ENCODE measurements at regions not wholly inside any gene's neighbourhood (a gene's known extent, or its start where the extent isn't known, plus 50 kb on each side); places are given as distances from the start of the nearest gene placed in this dataset.

DNA sequence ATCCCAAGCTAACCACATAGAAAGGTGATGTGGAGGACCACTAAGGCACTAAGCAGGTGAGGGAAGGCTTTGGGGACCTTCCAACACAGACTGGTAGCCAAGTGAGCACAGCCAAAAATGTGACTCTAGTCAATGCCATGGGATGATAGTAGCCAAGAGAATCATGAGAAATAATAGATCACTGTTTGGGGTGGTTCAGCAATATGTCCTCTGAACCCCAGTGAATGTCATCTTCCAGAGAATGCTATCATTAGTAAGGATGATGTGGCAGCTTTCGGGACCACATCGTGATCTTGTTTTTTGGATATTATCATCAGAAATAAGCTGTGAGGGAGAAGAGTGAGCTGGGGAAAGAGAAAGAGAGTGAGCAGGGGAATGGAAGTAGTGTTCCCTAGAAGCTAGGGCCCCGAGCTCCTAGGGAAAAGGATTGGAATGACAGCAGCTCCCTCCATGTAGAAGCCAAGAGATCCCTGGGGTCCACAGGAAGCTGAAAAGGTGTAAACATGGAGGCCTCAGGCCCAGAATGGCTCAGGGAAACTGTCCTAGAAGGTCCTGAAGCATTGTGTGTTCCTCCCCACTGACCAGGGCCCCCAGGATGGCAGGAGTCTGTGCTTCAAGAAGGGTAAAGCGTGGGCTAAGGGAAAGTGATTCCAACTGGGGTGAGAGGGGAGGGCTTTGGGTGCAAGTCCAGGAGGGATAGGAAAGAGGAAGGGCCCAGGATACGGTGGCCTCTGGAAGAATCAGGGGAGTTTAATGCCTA is 56.6 kb upstream of the KLF13 start:
- intact Hi-C loops (cut with DNase I), result no loop called here
- DNase-seq, result peak; percentile 25
- H3K27ac ChIP-seq, result no peak overlapping the region
- H3K4me1 ChIP-seq, result peaks cover 0 to 6% (median under 1%) of the 10 kb centered on the region in 4 donors
- no peaks in the 10 kb centered on the region for H3K27me3 ChIP-seq
- WGBS, 2 donors, result 95 to 97% methylated on average over 5 of the region's 5 CpGs
- TF ChIP-seq POLR2A (IDR thresholded peaks at IDR 0.05), result no peak
- TF ChIP-seq POLR2AphosphoS5 (IDR thresholded peaks at IDR 0.05), result no peak
- no peak for TF ChIP-seq EP300 (IDR thresholded peaks at IDR 0.05)
- TF ChIP-seq, protein P1, sequence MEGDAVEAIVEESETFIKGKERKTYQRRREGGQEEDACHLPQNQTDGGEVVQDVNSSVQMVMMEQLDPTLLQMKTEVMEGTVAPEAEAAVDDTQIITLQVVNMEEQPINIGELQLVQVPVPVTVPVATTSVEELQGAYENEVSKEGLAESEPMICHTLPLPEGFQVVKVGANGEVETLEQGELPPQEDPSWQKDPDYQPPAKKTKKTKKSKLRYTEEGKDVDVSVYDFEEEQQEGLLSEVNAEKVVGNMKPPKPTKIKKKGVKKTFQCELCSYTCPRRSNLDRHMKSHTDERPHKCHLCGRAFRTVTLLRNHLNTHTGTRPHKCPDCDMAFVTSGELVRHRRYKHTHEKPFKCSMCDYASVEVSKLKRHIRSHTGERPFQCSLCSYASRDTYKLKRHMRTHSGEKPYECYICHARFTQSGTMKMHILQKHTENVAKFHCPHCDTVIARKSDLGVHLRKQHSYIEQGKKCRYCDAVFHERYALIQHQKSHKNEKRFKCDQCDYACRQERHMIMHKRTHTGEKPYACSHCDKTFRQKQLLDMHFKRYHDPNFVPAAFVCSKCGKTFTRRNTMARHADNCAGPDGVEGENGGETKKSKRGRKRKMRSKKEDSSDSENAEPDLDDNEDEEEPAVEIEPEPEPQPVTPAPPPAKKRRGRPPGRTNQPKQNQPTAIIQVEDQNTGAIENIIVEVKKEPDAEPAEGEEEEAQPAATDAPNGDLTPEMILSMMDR (IDR thresholded peaks at IDR 0.05), result no peak
- H3K36me3 ChIP-seq, result no peaks in the 10 kb centered on the region
- no peak overlapping the region for H3K4me3 ChIP-seq
- H3K9me3 ChIP-seq, result no peaks in the 10 kb centered on the region

DNA sequence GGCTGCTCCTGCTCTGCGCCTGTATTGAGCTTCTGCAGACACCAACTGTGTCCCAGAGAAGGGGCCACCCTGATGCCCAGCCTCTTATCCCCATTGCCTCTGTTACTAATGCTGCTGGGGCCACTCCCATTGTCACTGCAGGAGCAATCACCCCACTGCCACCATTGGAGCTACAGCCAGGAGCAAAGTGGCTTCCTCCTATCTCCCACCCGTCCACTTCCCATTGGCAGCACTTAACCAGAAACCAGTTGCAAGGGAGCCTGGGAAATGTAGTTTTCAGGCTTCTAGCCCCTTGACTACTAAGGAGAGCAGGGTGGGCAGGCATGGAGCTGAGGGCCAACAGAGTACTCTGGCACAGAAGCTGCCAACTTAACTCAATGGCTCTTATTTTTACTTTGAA is 55.9 kb upstream of the KLF13 start:
- no peaks in the 10 kb centered on the region for H3K27me3 ChIP-seq
- peak; percentile 52 for DNase-seq
- intact Hi-C loops (cut with DNase I), result no loop called here
- peaks cover 0 to 2% (median 0%) of the 10 kb centered on the region in 4 donors for H3K4me1 ChIP-seq
- no peak overlapping the region for H3K4me3 ChIP-seq
- whole genome bisulfite sequencing, 2 donors, result 77 to 83% methylated on average over 2 of the region's 2 CpGs
- H3K36me3 ChIP-seq, result no peaks in the 10 kb centered on the region
- no peak overlapping the region for H3K27ac ChIP-seq
- no peaks in the 10 kb centered on the region for H3K9me3 ChIP-seq
- TF ChIP-seq POLR2A (IDR thresholded peaks at IDR 0.05) (no peak), EP300 (IDR thresholded peaks at IDR 0.05) (no peak), POLR2AphosphoS5 (IDR thresholded peaks at IDR 0.05) (no peak)
- TF ChIP-seq, protein P1 (IDR thresholded peaks at IDR 0.05), result no peak

DNA sequence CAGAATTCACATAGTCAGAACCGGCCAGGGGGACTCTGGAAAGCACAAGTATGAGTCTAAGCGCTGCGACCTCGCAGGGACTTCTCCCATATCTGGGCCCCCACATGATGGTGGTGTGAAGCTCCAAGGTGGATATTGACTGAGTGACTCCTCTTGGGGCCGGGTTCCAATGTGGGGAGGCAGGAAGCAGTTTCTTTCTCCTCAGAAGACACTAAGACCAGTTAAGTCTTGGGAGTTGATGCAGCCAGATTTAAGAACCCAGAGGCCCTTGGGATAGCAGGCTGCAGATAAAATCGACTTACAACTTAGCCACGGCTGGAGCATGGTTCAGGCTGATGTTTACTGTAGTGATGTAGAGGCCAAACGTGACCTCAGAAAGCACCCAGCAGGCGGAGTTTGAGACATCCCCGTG is 55.4 kb upstream of the KLF13 start:
- no peaks in the 10 kb centered on the region for H3K4me1 ChIP-seq
- intact Hi-C loops (cut with DNase I), result no loop called here
- H3K27me3 ChIP-seq, result peaks cover 0 to 1% (median 0%) of the 10 kb centered on the region in 3 donors
- WGBS, 2 donors, result 83 to 86% methylated on average over 10 of the region's 10 CpGs
- no peak overlapping the region for H3K4me3 ChIP-seq
- H3K9me3 ChIP-seq, result no peaks in the 10 kb centered on the region
- DNase-seq, result peak; percentile 48
- H3K27ac ChIP-seq, result no peak overlapping the region
- no peaks in the 10 kb centered on the region for H3K36me3 ChIP-seq
- TF ChIP-seq POLR2A (IDR thresholded peaks at IDR 0.05) (no peak), POLR2AphosphoS5 (IDR thresholded peaks at IDR 0.05) (no peak), EP300 (IDR thresholded peaks at IDR 0.05) (no peak)
- TF ChIP-seq, protein P1 (IDR thresholded peaks at IDR 0.05), result no peak

DNA sequence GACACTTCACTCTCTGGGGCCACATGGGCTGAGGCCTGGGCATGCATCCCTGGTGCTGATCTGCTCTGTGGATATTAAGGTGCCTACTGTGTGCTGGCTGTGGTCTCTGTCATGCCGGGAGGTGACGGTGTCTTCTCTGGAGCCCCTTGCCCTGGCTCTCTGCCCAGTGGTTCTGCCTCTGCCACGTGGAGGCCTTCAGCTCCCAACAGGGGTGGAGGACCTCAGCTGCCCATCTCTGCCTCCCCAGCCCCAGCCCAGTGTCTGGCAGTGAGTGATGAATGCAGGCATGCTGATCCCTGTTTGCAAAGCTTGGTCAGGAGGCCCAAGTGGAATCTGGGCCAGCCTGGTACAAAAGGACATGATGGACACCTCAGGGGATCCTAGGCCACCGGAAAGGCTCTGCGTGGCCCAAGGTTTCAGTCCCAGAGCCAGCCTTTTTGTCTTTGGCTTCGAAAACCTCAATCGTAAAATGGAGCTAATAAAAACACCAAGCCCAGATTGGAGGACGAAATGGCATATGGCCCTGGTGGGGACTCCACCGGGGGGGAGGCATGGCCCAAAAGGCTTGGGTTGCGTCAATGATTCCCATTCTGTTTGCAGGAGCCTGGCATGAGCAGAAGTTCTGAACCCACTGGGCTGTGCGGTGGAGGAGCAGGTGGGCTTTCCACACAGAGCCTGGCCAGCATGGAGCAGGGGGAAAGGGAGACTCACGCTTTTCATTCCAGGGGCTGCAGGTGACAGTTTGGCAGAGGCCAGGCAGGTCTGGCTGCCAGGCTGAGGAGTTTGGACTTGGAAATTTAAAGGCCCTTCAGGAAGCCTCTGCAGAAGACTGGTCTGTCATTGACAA is 54.7 kb upstream of the KLF13 start:
- 71 to 87% methylated on average over 12 of the region's 12 CpGs for WGBS, 2 donors
- H3K36me3 ChIP-seq, result no peaks in the 10 kb centered on the region
- peaks cover 0 to 2% (median 0%) of the 10 kb centered on the region in 3 donors for H3K27me3 ChIP-seq
- no peaks in the 10 kb centered on the region for H3K4me1 ChIP-seq
- H3K9me3 ChIP-seq, result no peaks in the 10 kb centered on the region
- H3K27ac ChIP-seq, result no peak overlapping the region
- intact Hi-C loops (cut with DNase I), result no loop called here
- DNase-seq, result peak; percentile 65
- TF ChIP-seq POLR2AphosphoS5 (IDR thresholded peaks at IDR 0.05), result no peak
- TF ChIP-seq, protein P1 (IDR thresholded peaks at IDR 0.05), result no peak
- H3K4me3 ChIP-seq, result no peak overlapping the region

Measured in sigmoid colon (tissue), 6 donors.